ENCODE measurements at regions not wholly inside any gene's neighbourhood (a gene's known extent, or its start where the extent isn't known, plus 50 kb on each side); places are given as distances from the start of the nearest gene placed in this dataset.

DNA sequence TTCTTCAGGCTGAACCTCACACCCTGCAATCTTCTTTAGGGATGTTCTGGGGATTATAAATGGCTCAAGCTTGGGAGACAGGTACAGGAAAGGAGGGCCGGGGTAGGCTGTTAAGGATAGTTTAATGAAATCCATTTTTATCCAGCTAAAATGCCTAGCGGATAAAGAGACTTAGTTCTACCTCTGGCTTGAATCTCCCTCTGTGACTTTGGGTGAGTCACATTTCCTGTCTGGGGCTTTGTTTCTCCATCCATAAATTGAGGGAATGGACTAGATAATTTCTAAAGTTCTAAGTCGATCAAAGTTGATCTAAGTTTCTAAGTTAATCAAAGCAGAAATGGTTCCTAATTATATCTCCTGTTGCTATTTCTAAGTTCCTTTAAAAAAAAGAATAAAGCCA is 319.6 kb upstream of the E2F7 start:
- H3K4me3 ChIP-seq (ENCODE audit: low read depth, low read length) = no peak overlapping the region
- TF ChIP-seq CTCF (IDR thresholded peaks at IDR 0.05; ENCODE audit: low read depth, low read length) = no peak

DNA sequence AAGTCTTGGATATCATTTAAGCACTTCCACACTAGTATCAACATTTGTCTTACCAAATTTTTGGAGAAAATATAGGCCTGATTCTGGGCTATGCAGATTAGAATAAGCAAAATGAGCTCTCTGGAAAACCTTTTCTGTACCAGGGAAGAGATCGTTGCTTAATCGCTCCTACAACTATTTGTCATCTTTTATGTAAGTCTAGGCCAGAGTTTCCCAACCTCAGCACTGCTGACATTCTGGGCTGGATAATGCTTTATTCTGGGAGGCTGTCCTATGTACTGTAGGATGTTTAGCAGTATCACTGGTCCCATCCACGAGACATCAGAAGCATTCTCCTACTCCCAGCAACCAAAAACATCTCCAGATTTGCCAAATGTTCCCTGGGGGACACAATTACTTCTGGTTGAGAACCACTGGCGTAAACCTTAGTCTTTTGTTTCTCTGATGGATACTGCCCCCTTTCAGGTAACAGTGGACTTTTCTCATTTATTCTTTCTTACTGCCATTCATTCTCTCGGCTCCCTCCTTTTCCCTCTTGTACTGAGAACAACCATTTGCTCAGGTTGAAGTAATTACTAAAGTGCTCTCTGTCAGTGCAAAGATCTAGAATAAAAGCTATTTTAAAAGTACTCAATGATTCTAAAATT is 316.9 kb upstream of the E2F7 start:
- TF ChIP-seq CTCF (IDR thresholded peaks at IDR 0.05; ENCODE audit: low read depth, low read length) = no peak
- H3K4me3 ChIP-seq (ENCODE audit: low read depth, low read length) = no peak overlapping the region

DNA sequence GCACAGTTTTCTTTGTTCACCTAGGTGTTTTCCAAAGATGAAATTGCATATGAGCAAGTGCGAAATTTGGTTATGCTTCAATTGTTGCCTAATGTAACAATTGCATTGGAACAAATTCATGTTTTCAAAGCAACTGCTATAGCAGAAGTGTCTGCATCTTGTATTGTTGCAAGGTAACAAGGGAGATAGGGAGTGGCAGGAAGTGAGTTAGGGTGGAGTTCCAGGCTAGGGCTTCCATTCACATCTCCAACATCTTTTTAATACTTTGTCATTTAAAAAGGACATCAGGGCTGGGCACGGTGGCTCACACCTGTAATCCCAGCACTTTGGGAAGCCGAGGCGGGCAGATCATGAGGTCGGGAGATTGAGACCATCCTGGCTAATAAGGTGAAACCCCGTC is 312.3 kb upstream of the E2F7 start:
- no peak overlapping the region for H3K4me3 ChIP-seq (ENCODE audit: low read depth, low read length)
- TF ChIP-seq CTCF (IDR thresholded peaks at IDR 0.05; ENCODE audit: low read depth, low read length) = no peak

DNA sequence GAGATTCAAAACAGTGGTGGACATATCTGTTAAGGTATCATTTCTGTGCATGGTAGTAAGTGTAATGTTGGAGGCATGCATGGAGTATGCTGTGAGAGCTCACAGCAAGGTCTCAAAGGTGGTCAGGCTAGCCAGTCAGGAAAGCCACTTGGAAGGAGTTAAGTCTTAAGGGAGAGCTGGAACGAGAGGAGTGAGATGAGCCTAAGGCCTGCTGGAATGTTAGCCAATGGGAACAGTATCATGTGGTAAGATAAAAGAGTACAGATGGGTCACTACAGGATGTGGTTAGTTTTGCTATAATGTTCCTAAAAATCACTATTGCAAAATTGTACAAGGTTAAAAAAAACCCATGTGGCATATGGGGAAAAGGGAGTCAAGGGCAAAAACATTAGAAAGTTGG is 311.7 kb upstream of the E2F7 start:
- no peak overlapping the region for H3K4me3 ChIP-seq (ENCODE audit: low read depth, low read length)
- no peak for TF ChIP-seq CTCF (IDR thresholded peaks at IDR 0.05; ENCODE audit: low read depth, low read length)

DNA sequence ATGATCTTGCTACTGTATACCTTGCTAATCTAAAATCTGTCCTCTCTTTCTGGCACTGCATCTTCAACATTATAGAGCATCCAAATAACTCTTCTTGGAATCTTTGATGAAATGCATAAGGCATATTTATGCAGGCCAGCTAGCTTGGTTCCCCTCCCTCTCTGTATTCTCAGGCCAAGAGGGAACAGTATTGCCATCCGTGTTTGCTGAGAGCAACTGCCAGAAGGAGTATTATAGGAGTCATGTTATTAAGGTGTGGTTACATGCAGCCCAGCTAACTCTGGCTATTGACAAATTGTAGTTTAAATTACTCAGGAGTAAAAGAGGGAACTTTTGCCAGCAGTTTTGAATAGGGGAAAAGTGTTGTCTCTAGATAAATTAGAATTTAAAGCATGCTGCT is 309.3 kb upstream of the E2F7 start:
- TF ChIP-seq CTCF (IDR thresholded peaks at IDR 0.05; ENCODE audit: low read depth, low read length) = no peak

DNA sequence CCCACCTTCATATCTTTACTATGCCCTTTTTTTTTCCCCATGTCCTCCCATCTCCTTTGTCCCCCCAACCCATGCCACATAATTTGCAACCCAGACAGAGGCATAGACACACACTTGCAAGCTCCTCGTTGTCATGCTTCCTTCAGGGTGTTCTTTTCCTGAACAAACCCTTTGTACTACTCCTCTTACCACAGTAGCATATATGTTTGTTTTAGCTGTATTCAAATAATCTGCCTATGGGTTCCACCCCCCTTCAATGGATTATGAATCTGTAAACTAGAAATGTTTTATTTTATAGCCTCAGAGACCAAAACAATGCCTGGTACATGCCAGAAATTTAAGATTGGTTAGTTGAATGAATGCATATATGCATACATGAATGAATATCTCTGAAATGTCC is 307.1 kb upstream of the E2F7 start:
- TF ChIP-seq CTCF (IDR thresholded peaks at IDR 0.05; ENCODE audit: low read depth, low read length) = no peak
- H3K4me3 ChIP-seq (ENCODE audit: low read depth, low read length) = no peak overlapping the region

More for the DNA sequence above, 309.3 kb upstream of the E2F7 start:
- no peak overlapping the region for H3K4me3 ChIP-seq (ENCODE audit: low read depth, low read length)

DNA sequence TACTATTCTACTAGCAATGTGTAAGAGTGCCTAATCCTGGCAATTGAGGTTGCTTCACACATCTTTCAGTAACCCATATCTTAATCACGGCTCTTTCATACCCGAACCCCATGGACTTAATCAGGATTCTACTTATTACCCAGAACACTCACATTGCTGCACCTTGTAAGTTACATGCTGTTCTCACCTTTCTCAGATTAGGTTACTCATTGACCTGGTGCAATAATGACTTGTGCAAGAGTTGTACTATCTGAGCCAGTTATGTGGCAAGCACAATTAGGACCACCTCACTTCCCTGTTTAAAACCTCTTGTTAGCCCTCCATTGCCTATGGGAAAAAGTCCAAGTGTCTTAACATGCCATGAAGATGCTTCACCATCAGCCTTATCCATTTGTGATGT is 306.7 kb upstream of the E2F7 start:
- no peak for TF ChIP-seq CTCF (IDR thresholded peaks at IDR 0.05; ENCODE audit: low read depth, low read length)
- no peak overlapping the region for H3K4me3 ChIP-seq (ENCODE audit: low read depth, low read length)
